Fibroblast of the aortic adventitia (primary cell): ENCODE measurements at regions not wholly inside any gene's neighbourhood (a gene's known extent, or its start where the extent isn't known, plus 50 kb on each side); places are given as distances from the start of the nearest gene placed in this dataset.
"Not testable (repeated sequence)": the region's sequence is repeated elsewhere in the genome, so short reads cannot be mapped to it uniquely, and the experiment has no call there.

Experiments used
- DNase-seq: peaks from one replicate; pipeline ENCODE4 v3.0.0-alpha.2; 2010; ENCODE audit warnings: low read depth
- H3K4me3 ChIP-seq: 2 replicates; pipeline ENCODE4 v1.5.1; 2011; ENCODE audit warnings: low read depth, mild to moderate bottlenecking, control low read depth, low read length, moderate library complexity
- TF ChIP-seq, protein P1 (sequence below): IDR thresholded peaks from 2 replicates; pipeline ENCODE4 v1.5.1; 2011; ENCODE audit warnings: mild to moderate bottlenecking, low read length, control low read depth, inconsistent platforms; ENCODE audit not compliant: insufficient read depth

- TF ChIP-seq, protein P1, sequence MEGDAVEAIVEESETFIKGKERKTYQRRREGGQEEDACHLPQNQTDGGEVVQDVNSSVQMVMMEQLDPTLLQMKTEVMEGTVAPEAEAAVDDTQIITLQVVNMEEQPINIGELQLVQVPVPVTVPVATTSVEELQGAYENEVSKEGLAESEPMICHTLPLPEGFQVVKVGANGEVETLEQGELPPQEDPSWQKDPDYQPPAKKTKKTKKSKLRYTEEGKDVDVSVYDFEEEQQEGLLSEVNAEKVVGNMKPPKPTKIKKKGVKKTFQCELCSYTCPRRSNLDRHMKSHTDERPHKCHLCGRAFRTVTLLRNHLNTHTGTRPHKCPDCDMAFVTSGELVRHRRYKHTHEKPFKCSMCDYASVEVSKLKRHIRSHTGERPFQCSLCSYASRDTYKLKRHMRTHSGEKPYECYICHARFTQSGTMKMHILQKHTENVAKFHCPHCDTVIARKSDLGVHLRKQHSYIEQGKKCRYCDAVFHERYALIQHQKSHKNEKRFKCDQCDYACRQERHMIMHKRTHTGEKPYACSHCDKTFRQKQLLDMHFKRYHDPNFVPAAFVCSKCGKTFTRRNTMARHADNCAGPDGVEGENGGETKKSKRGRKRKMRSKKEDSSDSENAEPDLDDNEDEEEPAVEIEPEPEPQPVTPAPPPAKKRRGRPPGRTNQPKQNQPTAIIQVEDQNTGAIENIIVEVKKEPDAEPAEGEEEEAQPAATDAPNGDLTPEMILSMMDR = no peak
- no peak overlapping the region for H3K4me3 ChIP-seq
- no peak for DNase-seq
Observed at GRCh38 chr17:63040816-63041215, 74.8 kb downstream of the TANC2 start.

DNA sequence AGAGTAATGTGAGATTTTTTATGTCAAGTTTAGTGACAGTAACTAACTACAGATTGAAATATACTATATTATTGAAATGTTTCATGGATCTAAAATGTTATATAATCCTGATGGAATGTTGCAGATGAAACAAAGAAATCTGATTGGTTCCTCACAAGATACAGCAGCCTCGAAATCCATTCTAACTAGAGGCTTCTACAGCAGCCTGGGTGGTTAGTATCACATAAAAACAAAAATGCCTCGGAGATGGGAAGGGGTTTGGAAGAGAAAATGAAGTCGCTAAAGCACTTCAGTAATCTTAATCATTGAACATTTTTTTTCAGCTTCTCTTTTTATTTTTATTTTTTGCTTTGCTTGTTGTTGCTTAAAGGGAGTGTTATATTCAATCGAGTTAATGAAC lies 75.2 kb downstream of the TANC2 start:
- no peak overlapping the region for H3K4me3 ChIP-seq
- DNase-seq = peak; percentile 31
- TF ChIP-seq, protein P1 = no peak

- no peak overlapping the region for H3K4me3 ChIP-seq
- TF ChIP-seq, protein P1 = no peak
- DNase-seq = no peak
Observed at GRCh38 chr17:63041722-63042121, 75.7 kb downstream of the TANC2 start.

DNA sequence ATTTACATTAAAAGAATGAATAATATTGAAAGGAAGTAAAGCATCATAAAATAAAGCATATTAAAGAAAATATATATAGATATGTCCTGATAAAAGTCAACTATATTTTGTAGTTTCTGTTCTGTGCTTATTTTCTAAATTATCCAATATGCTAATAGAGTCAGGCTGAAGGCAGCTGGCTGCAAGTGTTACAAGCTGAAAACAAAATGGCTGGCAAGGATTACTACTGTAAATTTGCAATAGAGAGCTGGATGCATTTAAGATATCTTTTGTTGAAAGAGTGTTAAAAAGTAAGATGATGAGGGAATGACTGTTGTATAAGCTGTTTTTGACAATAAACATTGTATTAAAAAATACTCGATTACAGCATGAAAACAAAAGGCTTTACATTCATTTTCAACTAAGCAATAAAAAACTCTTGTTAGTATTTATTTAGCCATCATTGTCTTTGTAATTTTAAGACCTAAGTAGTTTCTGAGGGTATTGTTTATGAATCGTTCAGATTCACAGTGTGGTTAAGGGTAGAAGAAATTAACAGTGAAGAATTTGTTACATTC lies 76.3 kb downstream of the TANC2 start:
- TF ChIP-seq, protein P1 = no peak
- DNase-seq = no peak
- H3K4me3 ChIP-seq = no peak overlapping the region

- not testable (repeated sequence) for H3K4me3 ChIP-seq, DNase-seq
Observed at GRCh38 chr17:63057560-63057959, 91.5 kb downstream of the TANC2 start.

DNA sequence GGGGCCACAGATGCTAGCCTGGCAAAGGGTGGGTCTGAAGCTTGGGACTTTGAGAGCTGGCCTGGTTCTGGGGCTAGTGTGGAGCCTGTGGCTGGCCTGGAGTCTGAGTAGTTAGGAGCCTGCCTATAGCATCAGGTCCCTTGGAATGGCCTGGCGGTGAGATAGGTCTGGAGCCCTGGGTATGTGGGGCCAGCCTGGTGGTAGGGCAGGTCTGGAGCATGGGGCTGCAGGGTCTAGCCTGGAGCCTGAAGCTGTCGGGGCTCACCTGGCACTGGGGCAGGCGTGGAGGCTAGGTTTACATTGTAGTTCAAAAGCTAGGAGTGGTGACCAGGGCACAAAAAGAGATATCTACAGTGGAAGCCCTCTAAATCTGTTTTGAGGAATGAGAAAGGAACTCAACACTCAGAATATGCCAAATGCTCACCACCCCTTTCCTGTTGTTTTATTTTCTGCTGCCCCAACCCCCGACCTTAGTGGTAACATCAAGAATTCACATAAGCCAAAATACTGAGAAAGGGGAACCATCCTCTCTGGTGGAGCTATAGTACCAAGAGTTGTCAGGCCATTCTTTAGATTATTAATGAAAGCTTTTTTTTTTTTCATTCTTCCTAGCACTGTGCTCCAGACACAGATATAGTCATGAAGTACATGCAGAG lies 100.3 kb downstream of the TANC2 start:
- TF ChIP-seq, protein P1 = no peak
- no peak for DNase-seq
- H3K4me3 ChIP-seq = no peak overlapping the region

DNA sequence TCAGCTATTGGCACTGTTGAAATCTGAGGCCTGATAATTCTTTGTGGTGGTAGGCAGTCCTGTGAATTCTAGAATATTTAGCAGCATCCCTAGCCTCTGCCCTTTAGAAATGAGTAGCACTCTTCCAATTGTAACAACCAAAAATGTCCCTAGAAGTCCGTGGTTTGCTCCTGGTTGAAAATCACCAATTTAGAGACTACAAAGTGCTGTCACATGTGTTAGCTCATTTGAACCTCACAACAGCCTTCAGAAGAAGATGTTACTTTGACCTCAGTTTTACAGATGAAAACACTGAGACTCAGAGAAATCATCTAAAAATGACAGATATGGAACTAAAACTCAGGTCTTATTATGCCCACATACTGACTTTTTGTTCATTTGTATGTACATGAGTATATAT lies 103.2 kb downstream of the TANC2 start:
- no peak for DNase-seq
- no peak overlapping the region for H3K4me3 ChIP-seq
- TF ChIP-seq, protein P1 = no peak
